ENCODE measurements at regions not wholly inside any gene's neighbourhood (a gene's known extent, or its start where the extent isn't known, plus 50 kb on each side); places are given as distances from the start of the nearest gene placed in this dataset.
A peak's percentile ranks its signal among the peaks of the same experiment; 100 is the strongest.

- peak; percentile 15 for DNase-seq (ENCODE audit: low read depth)
Observed at GRCh38 chr4:56286763-56287162, 100.5 kb downstream of the AASDH start.

DNA sequence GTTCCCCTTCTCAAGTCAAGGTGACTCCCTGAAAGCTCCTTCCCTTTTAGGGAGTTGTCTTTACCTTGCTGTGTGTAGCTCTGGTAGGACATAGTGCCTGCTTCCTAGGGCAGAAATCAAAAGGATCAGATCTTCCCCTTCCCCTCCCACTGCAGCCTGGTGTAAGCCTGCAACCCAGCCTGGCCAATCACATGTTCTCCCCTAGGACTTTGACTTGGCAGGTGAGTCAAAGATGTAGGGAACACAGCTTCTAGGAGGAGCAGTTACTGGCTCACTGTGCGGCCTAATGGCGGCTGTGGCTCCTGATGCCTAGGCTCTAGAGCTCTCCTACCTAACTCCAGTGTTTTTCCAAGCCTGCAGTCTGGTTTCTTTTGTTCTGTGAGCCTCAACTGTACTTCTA is 103.9 kb downstream of the AASDH start:
- no peak for DNase-seq (ENCODE audit: low read depth)

GRCh38 chr4:56282004-56282403 is 105.3 kb downstream of the AASDH start:
- no peak for DNase-seq (ENCODE audit: low read depth)

- no peak for DNase-seq (ENCODE audit: low read depth)
Observed at GRCh38 chr4:56276547-56276946, 110.7 kb downstream of the AASDH start.

- DNase-seq (ENCODE audit: low read depth), result no peak
Observed at GRCh38 chr4:56273391-56273790, 113.9 kb downstream of the AASDH start.

- no peak for DNase-seq (ENCODE audit: low read depth)
Observed at GRCh38 chr4:56272927-56273326, 114.4 kb downstream of the AASDH start.

DNA sequence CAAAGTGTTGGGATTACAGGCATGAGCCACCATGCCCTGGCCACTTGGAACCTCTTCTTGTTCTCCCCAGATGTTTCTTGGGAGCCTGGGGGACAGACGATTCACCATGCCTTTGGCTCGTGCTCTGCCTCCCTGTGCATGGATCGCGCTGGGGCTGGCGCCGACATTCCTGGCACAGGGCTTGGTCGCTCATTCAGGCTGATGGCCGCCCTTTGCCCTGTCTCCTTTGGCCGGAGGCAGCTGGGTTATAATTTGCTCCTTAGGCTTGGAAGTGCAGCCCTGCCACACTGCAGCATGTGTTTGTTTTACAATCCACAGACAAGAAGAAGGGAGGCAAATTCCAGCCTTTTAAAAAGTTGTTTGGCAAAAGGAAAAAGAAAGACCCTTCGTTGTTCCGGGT is 115.3 kb downstream of the AASDH start:
- no peak for DNase-seq (ENCODE audit: low read depth)

DNA sequence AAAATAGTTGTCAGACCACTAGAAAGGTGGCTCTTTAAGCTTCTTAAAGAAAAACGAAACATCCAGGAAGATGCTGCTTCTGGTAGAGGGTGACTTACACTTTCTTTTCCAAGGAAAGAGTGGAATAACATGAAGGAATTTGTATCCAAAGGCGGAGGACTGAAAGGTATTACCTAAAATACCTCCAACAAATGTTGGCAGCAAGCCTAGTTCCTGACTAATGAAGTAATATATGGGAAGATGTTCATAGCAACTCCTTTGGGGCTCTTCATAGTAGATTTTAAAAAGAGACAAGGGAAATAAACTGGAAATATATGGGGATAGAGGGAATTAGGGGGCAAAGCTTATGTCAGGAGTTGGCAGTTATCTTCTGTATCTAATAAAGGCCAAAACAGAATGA is 116.2 kb downstream of the AASDH start:
- DNase-seq (ENCODE audit: low read depth), result no peak

DNA sequence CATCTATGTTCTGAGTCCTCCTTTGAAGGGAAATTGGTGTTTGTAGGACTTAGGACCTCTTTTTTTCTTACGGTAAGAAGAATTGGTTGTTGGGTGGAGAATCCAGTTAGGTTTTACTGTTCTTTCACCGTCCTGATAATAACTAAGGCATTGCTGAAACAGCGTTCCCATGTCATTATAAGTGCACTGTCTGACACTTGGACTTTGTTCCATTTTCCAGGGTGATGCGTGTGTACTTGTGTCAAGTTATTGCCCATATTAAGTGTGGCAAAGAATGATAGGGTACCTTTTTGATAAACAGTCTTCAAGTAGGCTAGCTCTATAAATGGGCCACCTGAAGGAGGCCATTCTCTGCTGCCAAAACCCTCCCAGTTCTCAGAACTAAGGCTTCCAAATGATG is 119.7 kb downstream of the AASDH start:
- no peak for DNase-seq (ENCODE audit: low read depth)

- no peak for DNase-seq (ENCODE audit: low read depth)
Observed at GRCh38 chr4:56264873-56265272, 122.4 kb downstream of the AASDH start.

- DNase-seq (ENCODE audit: low read depth), result no peak
Observed at GRCh38 chr4:56261027-56261426, 126.3 kb downstream of the AASDH start.

GRCh38 chr4:56260320-56260719 is 127.0 kb downstream of the AASDH start:
- DNase-seq (ENCODE audit: low read depth), result no peak

DNA sequence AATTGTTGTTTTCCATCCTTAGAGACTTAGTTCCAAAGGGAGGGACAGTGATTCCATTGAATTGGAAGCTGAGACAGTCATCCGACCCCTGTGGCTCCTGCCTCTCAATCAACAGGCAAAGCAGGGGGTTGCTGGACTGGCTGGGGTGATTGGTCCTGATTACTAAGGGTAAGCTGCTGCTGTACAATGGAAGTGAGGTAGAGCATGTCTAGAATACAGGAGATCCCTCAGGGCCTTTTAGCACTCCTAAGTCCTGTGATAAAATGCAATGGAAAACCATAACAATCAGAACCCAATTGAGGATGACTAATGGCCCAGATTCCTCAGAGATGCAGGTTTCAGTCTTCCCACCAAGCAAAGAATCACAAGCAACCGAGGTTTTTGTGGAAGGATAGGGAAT is 127.6 kb downstream of the AASDH start:
- no peak for DNase-seq (ENCODE audit: low read depth)

- no peak for DNase-seq (ENCODE audit: low read depth)
Observed at GRCh38 chr4:56255820-56256219, 131.5 kb downstream of the AASDH start.

DNA sequence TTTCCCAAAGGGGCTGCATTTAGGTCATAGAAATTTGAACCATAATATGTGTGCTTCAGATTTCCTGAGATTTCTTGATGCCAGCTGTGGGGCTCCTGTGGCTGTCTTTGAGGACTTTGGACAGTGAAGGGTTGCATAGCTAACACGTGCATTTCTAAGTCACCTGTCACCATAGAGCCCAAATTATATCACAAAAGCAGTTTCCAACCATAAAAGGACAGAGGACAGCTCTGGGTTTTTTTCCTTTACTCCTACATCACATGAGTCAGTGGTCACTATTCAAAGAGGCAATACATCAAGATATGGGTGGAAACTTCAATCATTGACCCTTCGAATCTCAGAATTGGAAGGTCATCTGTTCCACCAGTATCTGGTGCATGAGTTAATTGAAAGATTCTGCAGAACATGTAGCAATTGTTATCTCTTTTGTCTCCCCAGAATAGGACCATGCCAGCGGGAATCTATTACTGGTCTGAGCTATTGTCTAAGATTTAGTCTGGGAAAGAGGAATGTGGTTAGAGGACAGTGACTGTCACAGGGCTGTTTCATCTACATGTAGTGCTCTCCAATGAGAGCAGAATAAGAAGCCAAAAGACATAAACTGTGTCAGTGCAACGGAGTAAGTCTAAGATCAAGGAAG is 133.5 kb downstream of the AASDH start:
- DNase-seq (ENCODE audit: low read depth), result no peak

DNA sequence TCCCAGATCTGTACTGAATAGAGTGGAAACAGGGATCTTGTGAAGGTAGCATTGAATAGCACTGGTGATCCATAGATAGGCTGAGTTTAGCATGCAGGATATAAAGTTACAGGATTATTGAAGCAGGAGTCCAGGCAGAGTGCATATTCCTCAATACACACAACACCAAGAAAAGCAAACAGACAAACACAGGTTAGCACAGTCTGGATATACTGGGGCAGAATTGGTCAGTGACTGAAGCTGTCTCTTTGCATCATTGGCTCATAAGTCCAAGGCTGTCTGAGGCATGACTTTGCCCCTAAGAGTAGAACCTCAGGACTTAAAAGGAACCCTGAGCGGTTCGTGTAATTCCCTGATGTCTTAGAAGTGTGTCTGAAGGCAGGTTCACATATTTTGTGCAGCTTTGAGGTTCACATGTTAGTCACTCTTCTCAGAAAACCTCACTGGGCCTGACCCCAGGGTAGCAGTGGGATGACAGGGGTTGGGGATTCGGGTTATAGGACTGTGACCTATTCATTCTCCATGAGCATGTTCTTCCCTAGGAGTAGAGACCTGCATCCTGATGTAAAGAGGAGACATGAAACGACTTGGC is 134.6 kb downstream of the AASDH start:
- DNase-seq (ENCODE audit: low read depth), result no peak

- DNase-seq (ENCODE audit: low read depth), result no peak
Observed at GRCh38 chr4:56251556-56251955, 135.7 kb downstream of the AASDH start.

DNA sequence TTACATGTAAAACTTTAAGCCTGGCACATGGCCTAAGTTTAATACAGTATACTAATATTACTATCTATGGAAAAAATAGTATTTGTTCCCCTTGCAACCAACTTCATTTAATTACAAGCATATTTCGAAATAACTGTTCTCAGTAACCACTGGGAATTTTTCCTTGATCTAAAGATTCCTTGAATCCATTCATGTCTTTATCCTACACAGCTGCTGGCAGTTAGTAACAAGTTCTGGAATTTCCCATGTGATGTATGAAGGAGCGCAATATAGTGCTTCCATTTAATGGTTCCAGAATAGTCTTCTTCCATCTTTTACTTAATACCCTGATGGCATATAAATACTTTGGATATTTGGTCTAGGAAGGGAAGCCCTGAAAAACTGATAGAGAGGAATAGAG is 136.5 kb downstream of the AASDH start:
- no peak for DNase-seq (ENCODE audit: low read depth)

DNA sequence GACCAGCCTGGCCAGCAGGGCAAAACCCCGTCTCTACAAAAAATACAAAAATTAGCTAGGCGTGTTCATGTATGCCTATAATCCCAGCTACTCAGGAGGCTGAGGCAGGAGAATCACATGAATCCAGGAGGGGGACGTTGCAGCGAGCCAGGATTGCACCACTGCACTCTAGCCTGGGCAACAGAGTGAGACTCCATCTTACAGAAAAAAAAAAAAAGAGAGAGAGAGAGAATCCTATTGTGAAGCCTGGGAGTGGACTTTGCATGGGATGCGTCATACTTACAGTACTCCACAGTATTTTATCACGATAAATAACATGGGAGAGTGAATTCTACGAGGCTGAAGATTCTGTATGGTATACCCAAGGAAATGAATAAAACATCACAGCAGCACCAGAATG is 139.6 kb downstream of the AASDH start:
- no peak for DNase-seq (ENCODE audit: low read depth)

DNA sequence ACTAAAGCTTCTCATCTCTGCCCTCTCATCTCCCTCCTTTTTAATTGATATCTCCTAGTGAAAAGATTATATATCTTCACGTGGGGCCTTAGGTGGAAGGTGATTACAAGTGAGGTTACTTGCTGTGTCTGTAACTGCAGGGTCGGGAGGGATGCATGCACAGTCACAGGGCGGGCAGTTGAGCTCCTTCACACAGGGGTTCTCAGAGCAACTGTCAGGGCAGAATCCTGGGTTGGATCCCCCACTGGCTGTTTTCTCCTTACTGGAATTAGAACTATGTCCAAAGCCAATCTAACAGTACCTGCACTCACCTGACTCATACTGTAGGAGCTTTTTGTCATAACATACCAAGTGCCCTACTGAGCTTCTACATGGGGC is 141.1 kb downstream of the AASDH start:
- no peak for DNase-seq (ENCODE audit: low read depth)

DNA sequence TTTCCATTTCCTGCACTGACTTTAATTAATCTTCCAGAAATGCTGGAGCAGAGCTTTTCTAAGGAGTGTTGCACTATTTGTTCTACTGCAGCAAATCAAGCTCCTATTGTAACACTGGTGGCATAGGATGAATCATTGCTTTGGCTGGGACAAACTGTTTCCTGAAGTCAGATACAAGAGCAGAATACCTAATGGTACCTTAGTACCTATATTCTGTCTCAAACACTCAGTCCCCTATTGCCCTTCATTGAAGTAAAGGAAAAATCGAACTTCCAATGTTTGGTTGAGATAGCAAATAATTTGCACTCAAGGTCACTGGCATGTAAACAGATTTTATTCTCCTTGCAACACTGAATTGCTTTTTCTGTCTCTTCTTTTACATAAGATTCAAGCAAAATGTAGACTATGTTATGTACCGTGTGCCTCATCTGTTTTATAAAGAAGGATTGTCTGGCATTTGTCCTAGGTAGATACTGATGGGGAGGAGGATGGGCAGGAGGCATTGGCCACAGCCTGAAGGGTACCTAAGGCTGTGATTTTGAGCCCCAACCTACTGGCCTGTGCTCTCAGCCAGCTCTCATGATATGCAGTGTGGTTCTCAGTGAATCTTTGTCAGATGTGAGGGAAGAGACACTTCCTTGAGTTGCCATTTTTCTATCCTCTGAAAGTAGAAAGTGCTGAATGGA is 141.6 kb downstream of the AASDH start:
- DNase-seq (ENCODE audit: low read depth), result no peak

- no peak for DNase-seq (ENCODE audit: low read depth)
Observed at GRCh38 chr4:56244681-56245080, 142.6 kb downstream of the AASDH start.

- DNase-seq (ENCODE audit: low read depth), result no peak
Observed at GRCh38 chr4:56243107-56243506, 144.2 kb downstream of the AASDH start.

DNA sequence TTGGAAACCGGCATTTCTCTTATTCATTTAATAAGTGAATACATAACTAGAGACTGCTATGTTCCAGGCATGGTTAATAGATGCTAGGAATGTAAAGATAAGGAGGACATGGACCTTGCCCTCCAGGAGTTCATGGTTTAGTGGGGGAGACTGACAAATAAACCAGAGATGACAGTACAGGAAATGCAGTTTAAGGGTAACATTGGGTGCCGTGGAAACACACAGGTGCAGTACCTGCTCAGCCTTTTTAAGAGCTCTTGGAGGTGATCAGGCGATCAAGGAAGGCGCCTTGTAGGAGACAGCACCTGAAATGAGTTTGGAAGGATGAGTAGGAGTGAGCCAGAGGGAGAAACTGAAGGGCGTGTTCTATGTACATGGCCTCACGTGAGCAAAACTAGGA is 145.8 kb downstream of the AASDH start:
- DNase-seq (ENCODE audit: low read depth), result no peak
